ENCODE measurements at regions not wholly inside any gene's neighbourhood (a gene's known extent, or its start where the extent isn't known, plus 50 kb on each side); places are given as distances from the start of the nearest gene placed in this dataset.

- intact Hi-C loops (cut with micrococcal nuclease) = no loop called here
Observed at GRCh38 chr18:30359521-30359920, 683.0 kb downstream of the DSC3 start.

- intact Hi-C loops (cut with micrococcal nuclease) = no loop called here
Observed at GRCh38 chr18:30358555-30358954, 684.0 kb downstream of the DSC3 start.

DNA sequence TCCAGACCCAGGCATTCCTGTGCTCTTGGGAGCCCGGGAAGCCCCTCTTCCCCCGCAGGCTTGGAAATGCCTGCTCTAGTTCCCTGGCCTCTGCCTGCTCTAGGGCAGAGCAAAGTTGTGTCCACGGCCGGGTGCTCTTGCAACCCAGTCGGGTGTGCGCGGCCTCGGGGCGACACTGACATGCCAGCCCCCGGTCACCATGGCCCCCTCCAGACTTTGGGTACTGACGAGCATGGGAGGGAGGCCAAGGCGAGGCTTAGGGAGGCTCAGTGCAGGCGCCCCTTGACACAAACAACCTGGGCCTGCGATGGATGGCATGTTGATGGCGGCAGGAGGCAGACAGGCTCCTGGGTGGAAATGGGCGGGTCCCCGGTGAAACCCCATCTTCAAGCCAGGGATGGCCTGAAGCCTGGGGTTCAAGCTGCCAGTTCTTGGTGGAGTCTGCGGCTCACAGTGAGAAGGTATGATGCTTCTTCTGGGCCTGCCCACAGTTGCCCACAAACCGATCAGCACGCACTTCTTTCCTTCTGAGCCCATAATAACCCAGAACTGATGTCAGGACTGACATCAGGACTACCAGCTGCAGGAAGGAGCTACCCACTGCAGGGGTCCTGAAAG lies 689.9 kb downstream of the DSC3 start:
- intact Hi-C loops (cut with micrococcal nuclease) = no loop called here

- intact Hi-C loops (cut with micrococcal nuclease) = no loop called here
Observed at GRCh38 chr18:30350263-30350662, 692.3 kb downstream of the DSC3 start.

DNA sequence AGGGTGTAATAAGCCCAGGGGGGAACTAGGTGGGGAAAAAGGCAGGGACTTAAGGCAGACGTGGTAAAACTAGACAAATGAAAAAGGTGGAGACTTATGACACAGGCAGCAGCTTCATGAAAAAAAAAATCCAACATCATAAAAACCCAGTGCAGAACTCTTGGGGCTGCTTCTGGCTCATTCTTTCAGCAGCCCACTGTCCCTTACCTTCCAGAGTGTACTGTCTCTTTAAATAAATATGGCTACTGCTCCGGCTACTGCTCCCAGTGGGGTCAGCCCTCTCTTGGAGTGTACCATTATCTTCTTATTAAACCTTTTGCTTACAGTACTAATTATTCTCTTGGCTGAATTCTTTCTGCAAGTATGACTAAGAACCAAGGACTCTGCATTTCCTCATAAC lies 699.5 kb downstream of the DSC3 start:
- intact Hi-C loops (cut with micrococcal nuclease) = no loop called here

DNA sequence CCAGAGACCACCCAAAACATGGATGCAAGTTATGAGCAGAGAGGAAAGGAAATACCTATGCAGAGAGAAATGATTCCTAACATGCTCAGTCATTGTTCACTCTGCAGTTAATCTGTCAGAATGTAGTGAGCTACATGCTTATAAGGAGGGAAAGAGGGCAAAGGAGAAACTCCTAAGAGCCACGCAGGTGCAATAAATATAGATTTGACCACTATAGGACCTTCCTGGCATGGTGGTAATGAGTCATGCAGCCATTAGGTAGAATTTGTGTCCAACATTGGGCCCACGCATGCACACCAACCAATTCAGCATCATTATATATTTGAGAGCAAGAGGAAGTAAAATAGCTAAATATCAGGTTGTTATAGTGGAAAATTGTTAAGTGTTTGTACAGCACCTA lies 699.9 kb downstream of the DSC3 start:
- intact Hi-C loops (cut with micrococcal nuclease) = no loop called here

GRCh38 chr18:30334781-30335180 lies 707.8 kb downstream of the DSC3 start:
- intact Hi-C loops (cut with micrococcal nuclease) = no loop called here

DNA sequence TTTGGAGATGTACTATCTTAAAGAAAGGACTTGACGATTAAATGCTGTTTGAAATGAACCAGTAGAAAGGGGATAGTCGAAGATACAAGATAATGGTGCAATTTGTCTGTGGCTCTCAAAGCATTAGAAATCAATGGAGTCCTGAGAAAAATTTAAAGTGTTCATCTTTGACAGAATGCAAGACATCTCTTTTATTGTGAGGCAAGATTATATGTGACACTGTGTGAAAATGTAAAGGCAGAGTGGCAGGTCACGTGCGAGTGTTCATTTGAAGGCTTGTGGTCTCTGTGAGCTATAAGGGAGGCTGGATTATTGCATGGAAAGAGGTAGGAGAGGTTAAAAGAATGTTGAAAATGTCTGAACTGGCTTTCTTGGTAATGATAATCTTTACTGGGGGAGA lies 709.2 kb downstream of the DSC3 start:
- intact Hi-C loops (cut with micrococcal nuclease) = no loop called here

GRCh38 chr18:30328839-30329238 lies 713.7 kb downstream of the DSC3 start:
- intact Hi-C loops (cut with micrococcal nuclease) = no loop called here

- intact Hi-C loops (cut with micrococcal nuclease) = no loop called here
Observed at GRCh38 chr18:30302181-30302580, 740.4 kb downstream of the DSC3 start.

DNA sequence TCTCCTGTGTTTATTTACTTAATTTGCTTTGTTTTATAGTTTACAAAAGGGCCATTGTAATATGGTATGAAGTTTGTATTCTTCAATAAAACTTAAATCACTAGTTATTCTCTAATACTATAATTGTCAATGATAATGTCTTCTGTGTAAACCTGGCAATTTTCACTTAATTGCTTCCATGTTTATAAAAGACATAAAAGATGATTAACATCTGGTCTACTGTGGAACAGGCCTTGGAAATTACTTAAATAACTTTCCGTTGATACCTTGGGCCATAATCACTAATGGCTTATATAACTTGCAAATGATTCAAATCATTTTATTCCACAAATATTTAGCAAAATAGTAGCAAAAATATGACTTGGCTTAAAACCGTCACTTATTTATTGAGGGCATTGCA lies 743.8 kb downstream of the DSC3 start:
- intact Hi-C loops (cut with micrococcal nuclease) = no loop called here

GRCh38 chr18:30288662-30289414 lies 753.7 kb downstream of the DSC3 start:
- intact Hi-C loops (cut with micrococcal nuclease) = no loop called here

- intact Hi-C loops (cut with micrococcal nuclease) = no loop called here
Observed at GRCh38 chr18:30280861-30281470, 761.6 kb downstream of the DSC3 start.

GRCh38 chr18:30280186-30280585 lies 762.4 kb downstream of the DSC3 start:
- intact Hi-C loops (cut with micrococcal nuclease) = no loop called here

DNA sequence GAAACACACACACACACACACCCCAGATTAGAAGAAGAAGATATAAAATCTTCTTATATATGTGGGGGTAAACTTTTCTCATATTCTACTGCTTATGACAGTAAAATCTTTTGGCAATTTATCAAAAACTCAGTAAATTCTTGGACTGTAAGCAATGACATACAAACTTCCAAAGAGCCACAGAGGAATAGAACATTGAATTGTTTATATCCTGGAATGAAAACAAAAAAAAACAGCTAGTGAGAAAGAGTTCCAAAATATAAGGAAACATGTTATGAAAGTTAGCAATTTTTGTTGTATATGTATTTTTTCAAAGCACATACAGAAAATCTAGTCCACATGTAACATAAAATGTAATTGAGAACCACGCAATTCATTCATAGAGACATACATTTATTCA lies 764.9 kb downstream of the DSC3 start:
- intact Hi-C loops (cut with micrococcal nuclease) = no loop called here

DNA sequence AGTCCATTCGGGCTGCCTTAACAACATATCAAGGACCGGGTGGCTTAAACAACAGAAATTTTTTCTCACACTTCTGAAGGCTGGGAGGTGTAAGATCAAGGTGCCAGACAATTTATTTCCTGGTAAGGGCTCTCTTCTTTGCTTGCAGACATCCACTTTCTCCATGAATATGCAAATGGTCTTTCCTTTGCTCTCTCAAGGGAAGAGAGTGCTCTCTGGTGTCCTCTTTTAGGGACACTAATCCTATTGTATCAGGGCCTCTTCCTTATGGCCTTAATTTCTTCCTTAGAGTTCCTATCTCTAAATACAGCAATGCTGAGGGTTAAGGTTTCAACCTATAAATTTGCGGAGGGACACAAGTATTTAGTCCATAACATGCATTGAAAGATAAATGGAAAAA lies 770.8 kb downstream of the DSC3 start:
- intact Hi-C loops (cut with micrococcal nuclease) = no loop called here

GRCh38 chr18:30265190-30265589 lies 777.4 kb downstream of the DSC3 start:
- intact Hi-C loops (cut with micrococcal nuclease) = no loop called here

GRCh38 chr18:30254331-30254730 lies 788.2 kb downstream of the DSC3 start:
- intact Hi-C loops (cut with micrococcal nuclease) = no loop called here

DNA sequence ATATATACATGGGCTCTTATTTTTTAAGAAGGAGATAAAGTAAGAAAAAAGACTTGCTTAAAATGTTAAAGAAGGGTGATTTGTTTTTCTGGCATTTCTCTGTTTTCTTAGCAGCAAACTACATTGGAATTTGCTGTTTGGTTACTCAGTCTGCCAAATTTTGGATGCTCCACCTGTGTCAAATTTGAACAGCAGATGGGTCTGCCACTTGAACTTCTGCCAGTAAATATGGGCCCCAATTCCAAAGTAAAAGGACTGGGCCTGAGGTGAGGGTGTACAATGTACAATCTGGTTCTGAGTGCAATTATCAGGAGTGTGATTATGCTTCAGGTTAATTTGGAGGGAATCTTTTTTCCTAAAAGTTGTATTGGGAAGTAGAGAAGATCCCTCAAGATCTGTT lies 794.5 kb downstream of the DSC3 start:
- intact Hi-C loops (cut with micrococcal nuclease) = no loop called here

DNA sequence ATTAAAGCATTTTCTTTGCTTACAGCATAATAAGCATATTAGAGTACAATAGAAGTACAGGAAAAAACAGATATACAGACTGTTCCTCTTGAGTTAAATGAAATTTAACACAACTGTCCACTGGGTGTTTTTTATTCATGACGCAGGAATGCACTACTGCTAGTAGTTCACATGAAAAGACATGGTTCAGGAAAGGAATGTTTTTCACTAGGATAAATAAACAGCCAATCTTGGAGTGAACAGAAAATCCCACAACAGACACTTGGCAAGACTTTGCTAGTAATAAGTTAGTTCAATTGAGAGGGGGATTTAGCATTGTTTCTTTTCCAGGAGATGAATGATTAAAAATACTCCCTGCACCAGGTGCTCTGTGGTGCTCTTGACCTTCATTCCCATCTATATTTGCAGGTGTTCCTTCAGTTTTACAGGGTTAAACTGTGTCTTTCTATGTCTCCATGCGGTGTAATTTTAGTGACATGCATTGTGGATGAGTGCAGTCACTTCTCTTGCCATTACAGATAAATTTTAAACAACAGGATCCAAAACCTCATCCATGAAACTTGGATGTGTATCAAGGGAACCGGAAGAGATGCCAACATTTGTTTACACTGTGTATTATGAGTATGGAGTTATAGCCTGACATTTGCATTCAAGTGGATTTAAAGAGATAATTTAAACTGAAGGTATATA lies 796.6 kb downstream of the DSC3 start:
- intact Hi-C loops (cut with micrococcal nuclease) = no loop called here

DNA sequence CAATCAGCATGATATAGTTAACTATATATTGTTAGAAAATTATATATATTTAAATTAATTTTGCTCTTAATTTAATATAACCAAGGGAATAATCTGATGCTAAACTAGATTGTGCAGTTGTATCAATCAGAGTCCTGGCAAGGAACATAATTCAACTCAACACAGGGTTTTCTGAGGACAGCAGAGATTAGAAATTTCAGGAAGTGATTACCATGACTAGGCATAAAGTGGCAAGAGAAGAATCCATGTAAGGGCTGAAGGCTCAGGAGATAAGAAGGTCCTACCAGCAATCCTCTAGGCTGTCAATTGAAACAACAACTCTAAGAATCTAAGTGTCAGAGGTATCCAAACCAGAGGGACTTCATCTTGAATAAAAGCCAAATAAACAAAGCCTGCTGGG lies 807.8 kb downstream of the DSC3 start:
- intact Hi-C loops (cut with micrococcal nuclease) = no loop called here

- intact Hi-C loops (cut with micrococcal nuclease) = no loop called here
Observed at GRCh38 chr18:30211112-30211511, 831.4 kb downstream of the DSC3 start.

Data from T-helper 2 cell treated with Interferon-gamma antibody and Interleukin-4, amounts not matched to agents 100 ng/mL and 5 ng/mL, for 36 hours (primary cell).